WTC11 (cell line): ENCODE measurements at regions not wholly inside any gene's neighbourhood (a gene's known extent, or its start where the extent isn't known, plus 50 kb on each side); places are given as distances from the start of the nearest gene placed in this dataset.

Source experiments
- NR1H2 ChIP-seq: sonication (generic); formaldehyde crosslinking; IDR thresholded peaks from 2 replicates; pipeline ENCODE4 v1.9.0; 2021; ENCODE audit warnings: mild to moderate bottlenecking, moderate library complexity, missing genetic modification reagents
- TF ChIP-seq, protein P1 (sequence below): fragments of 200-600 bp; IDR thresholded peaks from 2 replicates; pipeline ENCODE4 v1.8.0; 2022; ENCODE audit warnings: antibody characterized with exemption

DNA sequence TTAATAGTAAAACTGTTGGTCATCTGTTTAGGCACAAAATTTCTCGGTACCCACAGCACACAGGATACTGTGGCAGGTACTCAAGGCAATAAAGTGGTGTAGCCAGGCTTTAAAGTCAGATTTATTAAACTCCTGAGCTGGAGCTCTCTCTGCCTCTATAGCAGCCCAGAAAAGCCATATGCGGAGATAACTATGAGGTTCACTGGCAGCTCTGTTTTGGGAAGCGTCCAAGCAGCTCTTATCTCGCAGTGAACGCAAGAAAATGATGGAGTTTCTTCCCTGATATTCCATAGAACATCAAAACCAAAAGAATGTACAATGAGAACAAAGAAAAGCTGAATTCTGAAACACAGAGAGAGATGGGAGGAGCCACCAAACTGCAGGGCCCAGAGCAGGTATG lies 248.3 kb downstream of the C1orf94 start:
- TF ChIP-seq NR1H2 (CRISPR knock-in tag), result no peak
- TF ChIP-seq, protein P1, sequence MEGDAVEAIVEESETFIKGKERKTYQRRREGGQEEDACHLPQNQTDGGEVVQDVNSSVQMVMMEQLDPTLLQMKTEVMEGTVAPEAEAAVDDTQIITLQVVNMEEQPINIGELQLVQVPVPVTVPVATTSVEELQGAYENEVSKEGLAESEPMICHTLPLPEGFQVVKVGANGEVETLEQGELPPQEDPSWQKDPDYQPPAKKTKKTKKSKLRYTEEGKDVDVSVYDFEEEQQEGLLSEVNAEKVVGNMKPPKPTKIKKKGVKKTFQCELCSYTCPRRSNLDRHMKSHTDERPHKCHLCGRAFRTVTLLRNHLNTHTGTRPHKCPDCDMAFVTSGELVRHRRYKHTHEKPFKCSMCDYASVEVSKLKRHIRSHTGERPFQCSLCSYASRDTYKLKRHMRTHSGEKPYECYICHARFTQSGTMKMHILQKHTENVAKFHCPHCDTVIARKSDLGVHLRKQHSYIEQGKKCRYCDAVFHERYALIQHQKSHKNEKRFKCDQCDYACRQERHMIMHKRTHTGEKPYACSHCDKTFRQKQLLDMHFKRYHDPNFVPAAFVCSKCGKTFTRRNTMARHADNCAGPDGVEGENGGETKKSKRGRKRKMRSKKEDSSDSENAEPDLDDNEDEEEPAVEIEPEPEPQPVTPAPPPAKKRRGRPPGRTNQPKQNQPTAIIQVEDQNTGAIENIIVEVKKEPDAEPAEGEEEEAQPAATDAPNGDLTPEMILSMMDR, result no peak
